ENCODE measurements at regions not wholly inside any gene's neighbourhood (a gene's known extent, or its start where the extent isn't known, plus 50 kb on each side); places are given as distances from the start of the nearest gene placed in this dataset.

- TF ChIP-seq, protein P1, sequence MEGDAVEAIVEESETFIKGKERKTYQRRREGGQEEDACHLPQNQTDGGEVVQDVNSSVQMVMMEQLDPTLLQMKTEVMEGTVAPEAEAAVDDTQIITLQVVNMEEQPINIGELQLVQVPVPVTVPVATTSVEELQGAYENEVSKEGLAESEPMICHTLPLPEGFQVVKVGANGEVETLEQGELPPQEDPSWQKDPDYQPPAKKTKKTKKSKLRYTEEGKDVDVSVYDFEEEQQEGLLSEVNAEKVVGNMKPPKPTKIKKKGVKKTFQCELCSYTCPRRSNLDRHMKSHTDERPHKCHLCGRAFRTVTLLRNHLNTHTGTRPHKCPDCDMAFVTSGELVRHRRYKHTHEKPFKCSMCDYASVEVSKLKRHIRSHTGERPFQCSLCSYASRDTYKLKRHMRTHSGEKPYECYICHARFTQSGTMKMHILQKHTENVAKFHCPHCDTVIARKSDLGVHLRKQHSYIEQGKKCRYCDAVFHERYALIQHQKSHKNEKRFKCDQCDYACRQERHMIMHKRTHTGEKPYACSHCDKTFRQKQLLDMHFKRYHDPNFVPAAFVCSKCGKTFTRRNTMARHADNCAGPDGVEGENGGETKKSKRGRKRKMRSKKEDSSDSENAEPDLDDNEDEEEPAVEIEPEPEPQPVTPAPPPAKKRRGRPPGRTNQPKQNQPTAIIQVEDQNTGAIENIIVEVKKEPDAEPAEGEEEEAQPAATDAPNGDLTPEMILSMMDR (IDR thresholded peaks at IDR 0.05) = no peak
- TF ChIP-seq POLR2AphosphoS5 (IDR thresholded peaks at IDR 0.05) (no peak), POLR2A (IDR thresholded peaks at IDR 0.05) (no peak)
These were observed 155.9 kb upstream of the MYOCD start for GRCh38 chr17:12509801-12510200.
